GM12873 (cell line): ENCODE measurements at regions not wholly inside any gene's neighbourhood (a gene's known extent, or its start where the extent isn't known, plus 50 kb on each side); places are given as distances from the start of the nearest gene placed in this dataset.

Source experiments
- CTCF ChIP-seq: IDR thresholded peaks from 2 replicates; pipeline ENCODE4 v1.5.1; 2012; ENCODE audit warnings: low read depth, mild to moderate bottlenecking, moderate library complexity, low read length, control low read depth; ENCODE audit not compliant: insufficient read depth; ENCODE audit errors: missing control alignments

- TF ChIP-seq CTCF = no peak
Observed at GRCh38 chr2:5140347-5140746, 551.8 kb upstream of the SOX11 start.

- no peak for TF ChIP-seq CTCF
Observed at GRCh38 chr2:5144159-5144558, 548.0 kb upstream of the SOX11 start.

GRCh38 chr2:5145053-5145452, 547.1 kb upstream of the SOX11 start:
- no peak for TF ChIP-seq CTCF

GRCh38 chr2:5145801-5146200, 546.4 kb upstream of the SOX11 start:
- TF ChIP-seq CTCF = no peak

GRCh38 chr2:5148392-5149085, 543.6 kb upstream of the SOX11 start:
- TF ChIP-seq CTCF = no peak

GRCh38 chr2:5150871-5151270, 541.3 kb upstream of the SOX11 start:
- no peak for TF ChIP-seq CTCF

GRCh38 chr2:5164776-5165525, 527.2 kb upstream of the SOX11 start:
- TF ChIP-seq CTCF = no peak
